GM23338 (cell line): ENCODE measurements at regions not wholly inside any gene's neighbourhood (a gene's known extent, or its start where the extent isn't known, plus 50 kb on each side); places are given as distances from the start of the nearest gene placed in this dataset.

ENCODE experiments used
- CREB1 ChIP-seq: fragments of 250-450 bp; sonication (Bioruptor Pico); IDR thresholded peaks from 2 replicates; pipeline ENCODE4 v1.5.0; 2020; ENCODE audit warnings: low read depth, mild to moderate bottlenecking, moderate library complexity
- EZH2 ChIP-seq: fragments of 200-600 bp; sonication (generic); IDR thresholded peaks from one replicate; pipeline ENCODE4 v1.8.0; 2017; ENCODE audit warnings: antibody characterized with exemption, mild to moderate bottlenecking, low read depth; ENCODE audit not compliant: unreplicated experiment
- EZH2phosphoT487 ChIP-seq: fragments of 200-600 bp; sonication (generic); IDR thresholded peaks from one replicate; pipeline ENCODE4 v1.8.1; 2018; ENCODE audit warnings: antibody characterized with exemption; ENCODE audit not compliant: unreplicated experiment
- NANOG ChIP-seq: IDR thresholded peaks from 2 replicates; pipeline ENCODE4 v1.6.1; 2016; ENCODE audit warnings: antibody characterized with exemption, borderline replicate concordance
- POLR2AphosphoS5 ChIP-seq: IDR thresholded peaks from 2 replicates; pipeline ENCODE4 v1.6.1; 2016; ENCODE audit warnings: antibody characterized with exemption, low read depth
- REST ChIP-seq: IDR thresholded peaks from one replicate; pipeline ENCODE4 v1.6.1; 2018; ENCODE audit warnings: antibody characterized with exemption; ENCODE audit not compliant: unreplicated experiment
- ZNF331 ChIP-seq: fragments of 250-450 bp; sonication (Bioruptor Pico); IDR thresholded peaks from 2 replicates; pipeline ENCODE4 v1.5.0; 2020; ENCODE audit warnings: low read depth, mild to moderate bottlenecking, moderate library complexity
- TF ChIP-seq, protein P1 (sequence below), 2 experiments: fragments of 200-600 bp in 1 of 2; sonication (generic) in 1 of 2; conservative IDR thresholded peaks; 2 replicates each; pipeline versions ENCODE4 v1.5.1 to v1.6.1; 2016 to 2017; ENCODE audit warnings: antibody characterized with exemption in 2 of 2, low read depth in 2 of 2, mild to moderate bottlenecking in 2 of 2, moderate library complexity in 1 of 2
- TF ChIP-seq, protein P2 (sequence below): fragments of 250-450 bp; sonication (Bioruptor Pico); IDR thresholded peaks from 2 replicates; pipeline ENCODE4 v1.5.0; 2020; ENCODE audit warnings: mild to moderate bottlenecking, moderate library complexity

DNA sequence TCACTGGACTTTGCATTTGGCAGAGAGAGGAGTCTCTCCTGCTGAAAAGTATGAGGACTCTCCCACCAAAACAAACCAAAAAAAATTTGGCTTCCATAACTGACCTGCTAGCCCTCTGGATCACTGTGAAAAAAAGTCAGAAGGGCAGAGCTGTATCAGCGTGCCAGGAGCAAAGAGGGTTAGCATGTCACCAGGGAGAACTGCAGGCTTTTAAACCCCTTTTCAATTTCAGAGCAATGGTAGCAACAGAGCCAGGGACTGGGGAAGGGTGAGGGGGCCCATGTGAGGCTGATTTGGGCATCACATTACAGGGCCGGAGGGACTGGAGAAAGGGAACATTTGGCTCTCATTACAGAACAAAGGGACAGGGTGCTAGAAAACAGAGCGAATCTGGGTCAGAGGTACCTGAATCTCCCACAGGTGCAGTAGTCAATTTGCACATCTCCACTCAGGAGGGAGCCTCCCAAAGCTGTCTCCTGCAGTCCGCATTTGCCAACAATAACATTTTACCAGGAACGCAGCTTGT lies 185.7 kb upstream of the EYA4 start:
- TF ChIP-seq, protein P1, sequence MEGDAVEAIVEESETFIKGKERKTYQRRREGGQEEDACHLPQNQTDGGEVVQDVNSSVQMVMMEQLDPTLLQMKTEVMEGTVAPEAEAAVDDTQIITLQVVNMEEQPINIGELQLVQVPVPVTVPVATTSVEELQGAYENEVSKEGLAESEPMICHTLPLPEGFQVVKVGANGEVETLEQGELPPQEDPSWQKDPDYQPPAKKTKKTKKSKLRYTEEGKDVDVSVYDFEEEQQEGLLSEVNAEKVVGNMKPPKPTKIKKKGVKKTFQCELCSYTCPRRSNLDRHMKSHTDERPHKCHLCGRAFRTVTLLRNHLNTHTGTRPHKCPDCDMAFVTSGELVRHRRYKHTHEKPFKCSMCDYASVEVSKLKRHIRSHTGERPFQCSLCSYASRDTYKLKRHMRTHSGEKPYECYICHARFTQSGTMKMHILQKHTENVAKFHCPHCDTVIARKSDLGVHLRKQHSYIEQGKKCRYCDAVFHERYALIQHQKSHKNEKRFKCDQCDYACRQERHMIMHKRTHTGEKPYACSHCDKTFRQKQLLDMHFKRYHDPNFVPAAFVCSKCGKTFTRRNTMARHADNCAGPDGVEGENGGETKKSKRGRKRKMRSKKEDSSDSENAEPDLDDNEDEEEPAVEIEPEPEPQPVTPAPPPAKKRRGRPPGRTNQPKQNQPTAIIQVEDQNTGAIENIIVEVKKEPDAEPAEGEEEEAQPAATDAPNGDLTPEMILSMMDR (conservative IDR thresholded peaks at IDR 0.05; ENCODE audit: low read depth in 2 of 2) = no peak
- TF ChIP-seq, protein P2, sequence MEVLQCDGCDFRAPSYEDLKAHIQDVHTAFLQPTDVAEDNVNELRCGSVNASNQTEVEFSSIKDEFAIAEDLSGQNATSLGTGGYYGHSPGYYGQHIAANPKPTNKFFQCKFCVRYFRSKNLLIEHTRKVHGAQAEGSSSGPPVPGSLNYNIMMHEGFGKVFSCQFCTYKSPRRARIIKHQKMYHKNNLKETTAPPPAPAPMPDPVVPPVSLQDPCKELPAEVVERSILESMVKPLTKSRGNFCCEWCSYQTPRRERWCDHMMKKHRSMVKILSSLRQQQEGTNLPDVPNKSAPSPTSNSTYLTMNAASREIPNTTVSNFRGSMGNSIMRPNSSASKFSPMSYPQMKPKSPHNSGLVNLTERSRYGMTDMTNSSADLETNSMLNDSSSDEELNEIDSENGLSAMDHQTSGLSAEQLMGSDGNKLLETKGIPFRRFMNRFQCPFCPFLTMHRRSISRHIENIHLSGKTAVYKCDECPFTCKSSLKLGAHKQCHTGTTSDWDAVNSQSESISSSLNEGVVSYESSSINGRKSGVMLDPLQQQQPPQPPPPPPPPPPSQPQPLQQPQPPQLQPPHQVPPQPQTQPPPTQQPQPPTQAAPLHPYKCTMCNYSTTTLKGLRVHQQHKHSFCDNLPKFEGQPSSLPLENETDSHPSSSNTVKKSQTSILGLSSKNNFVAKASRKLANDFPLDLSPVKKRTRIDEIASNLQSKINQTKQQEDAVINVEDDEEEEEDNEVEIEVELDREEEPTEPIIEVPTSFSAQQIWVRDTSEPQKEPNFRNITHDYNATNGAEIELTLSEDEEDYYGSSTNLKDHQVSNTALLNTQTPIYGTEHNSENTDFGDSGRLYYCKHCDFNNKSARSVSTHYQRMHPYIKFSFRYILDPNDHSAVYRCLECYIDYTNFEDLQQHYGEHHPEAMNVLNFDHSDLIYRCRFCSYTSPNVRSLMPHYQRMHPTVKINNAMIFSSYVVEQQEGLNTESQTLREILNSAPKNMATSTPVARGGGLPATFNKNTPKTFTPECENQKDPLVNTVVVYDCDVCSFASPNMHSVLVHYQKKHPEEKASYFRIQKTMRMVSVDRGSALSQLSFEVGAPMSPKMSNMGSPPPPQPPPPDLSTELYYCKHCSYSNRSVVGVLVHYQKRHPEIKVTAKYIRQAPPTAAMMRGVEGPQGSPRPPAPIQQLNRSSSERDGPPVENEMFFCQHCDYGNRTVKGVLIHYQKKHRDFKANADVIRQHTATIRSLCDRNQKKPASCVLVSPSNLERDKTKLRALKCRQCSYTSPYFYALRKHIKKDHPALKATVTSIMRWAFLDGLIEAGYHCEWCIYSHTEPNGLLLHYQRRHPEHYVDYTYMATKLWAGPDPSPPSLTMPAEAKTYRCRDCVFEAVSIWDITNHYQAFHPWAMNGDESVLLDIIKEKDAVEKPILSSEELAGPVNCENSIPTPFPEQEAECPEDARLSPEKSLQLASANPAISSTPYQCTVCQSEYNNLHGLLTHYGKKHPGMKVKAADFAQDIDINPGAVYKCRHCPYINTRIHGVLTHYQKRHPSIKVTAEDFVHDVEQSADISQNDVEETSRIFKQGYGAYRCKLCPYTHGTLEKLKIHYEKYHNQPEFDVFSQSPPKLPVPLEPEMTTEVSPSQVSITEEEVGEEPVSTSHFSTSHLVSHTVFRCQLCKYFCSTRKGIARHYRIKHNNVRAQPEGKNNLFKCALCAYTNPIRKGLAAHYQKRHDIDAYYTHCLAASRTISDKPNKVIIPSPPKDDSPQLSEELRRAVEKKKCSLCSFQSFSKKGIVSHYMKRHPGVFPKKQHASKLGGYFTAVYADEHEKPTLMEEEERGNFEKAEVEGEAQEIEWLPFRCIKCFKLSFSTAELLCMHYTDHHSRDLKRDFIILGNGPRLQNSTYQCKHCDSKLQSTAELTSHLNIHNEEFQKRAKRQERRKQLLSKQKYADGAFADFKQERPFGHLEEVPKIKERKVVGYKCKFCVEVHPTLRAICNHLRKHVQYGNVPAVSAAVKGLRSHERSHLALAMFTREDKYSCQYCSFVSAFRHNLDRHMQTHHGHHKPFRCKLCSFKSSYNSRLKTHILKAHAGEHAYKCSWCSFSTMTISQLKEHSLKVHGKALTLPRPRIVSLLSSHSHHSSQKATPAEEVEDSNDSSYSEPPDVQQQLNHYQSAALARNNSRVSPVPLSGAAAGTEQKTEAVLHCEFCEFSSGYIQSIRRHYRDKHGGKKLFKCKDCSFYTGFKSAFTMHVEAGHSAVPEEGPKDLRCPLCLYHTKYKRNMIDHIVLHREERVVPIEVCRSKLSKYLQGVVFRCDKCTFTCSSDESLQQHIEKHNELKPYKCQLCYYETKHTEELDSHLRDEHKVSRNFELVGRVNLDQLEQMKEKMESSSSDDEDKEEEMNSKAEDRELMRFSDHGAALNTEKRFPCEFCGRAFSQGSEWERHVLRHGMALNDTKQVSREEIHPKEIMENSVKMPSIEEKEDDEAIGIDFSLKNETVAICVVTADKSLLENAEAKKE (CRISPR knock-in tag) = no peak
- TF ChIP-seq EZH2 = no peak
- TF ChIP-seq REST = no peak
- no peak for TF ChIP-seq ZNF331
- TF ChIP-seq POLR2AphosphoS5 = no peak
- no peak for TF ChIP-seq CREB1 (CRISPR knock-in tag)
- TF ChIP-seq NANOG = no peak; the same call in 1 of the 2 replicates
- TF ChIP-seq EZH2phosphoT487 = no peak
